HG03354 (cell line): ENCODE measurements at regions not wholly inside any gene's neighbourhood (a gene's known extent, or its start where the extent isn't known, plus 50 kb on each side); places are given as distances from the start of the nearest gene placed in this dataset.

ENCODE experiments used
- ATAC-seq: cut with Tn5 transposase; IDR thresholded peaks from one replicate; pipeline ENCODE4 v1.9.1; 2021; ENCODE audit warnings: mild to moderate bottlenecking; ENCODE audit not compliant: unreplicated experiment, poor library complexity, severe bottlenecking

DNA sequence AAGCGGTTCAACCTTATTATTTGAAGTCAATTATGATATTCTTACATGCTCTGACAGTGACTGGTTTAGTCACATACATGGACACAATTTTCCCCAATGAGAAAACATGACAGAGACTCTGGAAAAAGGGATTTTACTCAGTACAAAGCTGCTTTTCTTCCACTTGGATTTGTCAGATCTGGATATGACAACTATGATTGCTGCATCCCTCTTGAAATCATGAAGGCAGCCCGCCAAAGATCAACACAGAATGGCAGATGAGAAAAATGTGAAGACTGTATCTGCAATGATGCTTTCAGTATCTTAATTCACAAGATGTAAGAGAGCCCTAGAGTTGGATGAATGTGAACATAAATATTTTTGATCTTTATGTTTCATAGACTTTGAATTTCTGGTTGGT is 439.6 kb downstream of the CDH8 start:
- ATAC-seq: no peak

DNA sequence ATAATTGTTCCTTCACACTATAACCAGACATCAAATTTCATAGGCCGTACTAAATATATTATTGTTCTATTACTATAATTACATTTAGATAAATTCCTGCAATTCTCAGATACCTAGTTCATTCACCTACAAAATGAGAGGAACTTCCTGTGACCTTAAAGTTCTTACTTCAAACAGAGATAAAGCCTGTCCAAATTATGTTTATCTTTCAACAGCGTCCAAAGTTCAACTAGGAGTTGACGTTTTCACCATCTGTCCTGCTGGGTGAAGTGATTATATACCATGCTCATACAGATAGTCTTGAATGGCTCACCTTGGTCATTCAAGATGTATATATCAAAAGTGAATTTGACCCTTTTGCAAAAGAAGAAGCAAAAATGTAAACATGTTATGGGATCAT is 440.6 kb downstream of the CDH8 start:
- no peak for ATAC-seq

DNA sequence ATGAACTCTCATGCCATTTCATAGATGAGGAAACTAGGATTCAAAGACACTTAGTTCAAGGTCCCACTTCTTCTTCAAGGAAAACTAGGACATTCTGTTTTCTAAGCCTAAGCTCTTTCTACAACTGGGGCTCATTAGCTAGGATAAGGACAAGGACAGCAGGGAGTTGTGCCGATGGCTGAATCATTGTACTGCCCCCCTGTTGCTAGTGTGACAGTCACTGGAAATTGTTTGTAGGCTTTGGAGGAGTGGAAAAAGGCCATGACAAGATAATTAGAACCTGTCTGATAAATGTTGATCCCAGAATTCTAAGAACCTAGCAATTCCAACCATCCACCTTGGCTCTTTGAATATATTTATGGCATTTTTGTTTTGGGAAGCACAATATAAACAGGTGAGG is 445.7 kb downstream of the CDH8 start:
- no peak for ATAC-seq

DNA sequence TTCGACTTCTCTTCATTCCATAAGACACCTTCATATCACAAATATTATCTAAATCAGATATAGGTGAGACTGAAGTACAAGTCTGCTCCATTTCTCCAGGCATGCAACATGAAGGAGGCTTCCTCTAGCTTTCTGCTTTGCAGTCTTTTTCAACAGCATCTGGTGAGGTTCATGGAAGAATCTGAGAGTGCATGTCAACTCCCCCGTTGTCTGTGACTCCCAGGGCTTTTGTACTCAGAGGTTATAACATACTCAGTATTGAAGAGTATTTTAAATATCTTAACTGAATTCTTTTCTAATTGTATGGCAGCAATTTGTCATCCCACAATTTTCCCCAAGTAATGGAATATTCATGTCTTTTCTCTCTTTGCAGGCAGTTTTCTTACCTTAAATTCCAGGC is 448.7 kb downstream of the CDH8 start:
- ATAC-seq: no peak

DNA sequence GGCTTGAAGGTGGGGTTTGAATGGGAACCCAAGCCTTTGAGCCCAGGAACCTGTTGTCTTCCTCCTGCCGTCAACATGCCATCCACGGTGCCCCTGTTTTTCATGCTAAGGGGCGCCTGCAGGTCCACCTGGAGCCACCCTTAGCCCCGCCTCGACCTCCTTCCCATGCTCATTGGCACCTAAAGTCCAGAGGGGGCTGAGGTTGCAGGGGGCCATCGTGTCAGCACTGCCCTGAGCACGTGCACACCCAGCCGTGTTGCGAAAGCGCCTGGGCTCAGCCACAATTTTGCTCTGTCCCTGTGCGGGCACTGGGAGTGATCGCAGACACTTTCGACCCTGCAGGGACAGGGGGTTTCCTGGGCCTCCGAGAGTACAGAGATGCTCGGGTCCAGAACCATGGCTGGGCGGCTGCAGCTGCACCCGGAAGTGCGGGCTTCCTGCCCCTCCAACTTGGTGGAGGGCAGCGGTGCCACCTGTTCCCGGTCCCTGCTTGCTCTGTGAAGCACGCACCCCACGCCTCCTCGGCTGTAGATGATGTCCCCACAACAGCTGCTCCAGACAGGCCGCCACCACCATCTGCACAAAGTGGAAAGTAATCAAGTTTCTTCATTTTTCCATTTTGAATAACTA is 454.7 kb downstream of the CDH8 start:
- no peak for ATAC-seq

DNA sequence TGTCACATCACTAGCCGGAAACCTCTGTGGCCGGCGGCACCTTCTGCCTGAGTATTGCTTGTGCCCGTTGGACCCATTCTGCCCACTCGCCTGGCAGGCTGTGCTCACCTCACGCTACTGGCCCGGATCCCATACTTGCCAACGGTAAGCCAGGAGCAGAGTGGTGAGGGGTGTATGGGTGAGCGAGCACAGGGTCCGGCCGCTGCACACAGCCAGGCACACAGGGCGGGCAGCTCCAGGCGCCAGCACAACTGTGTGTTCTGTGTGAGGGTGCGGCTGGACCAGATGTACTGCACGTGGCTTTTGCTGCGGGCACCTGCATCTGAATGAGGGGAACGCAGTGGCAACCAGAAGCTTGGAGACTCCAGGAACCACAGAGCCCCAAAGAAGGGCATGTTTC is 455.7 kb downstream of the CDH8 start:
- no peak for ATAC-seq

DNA sequence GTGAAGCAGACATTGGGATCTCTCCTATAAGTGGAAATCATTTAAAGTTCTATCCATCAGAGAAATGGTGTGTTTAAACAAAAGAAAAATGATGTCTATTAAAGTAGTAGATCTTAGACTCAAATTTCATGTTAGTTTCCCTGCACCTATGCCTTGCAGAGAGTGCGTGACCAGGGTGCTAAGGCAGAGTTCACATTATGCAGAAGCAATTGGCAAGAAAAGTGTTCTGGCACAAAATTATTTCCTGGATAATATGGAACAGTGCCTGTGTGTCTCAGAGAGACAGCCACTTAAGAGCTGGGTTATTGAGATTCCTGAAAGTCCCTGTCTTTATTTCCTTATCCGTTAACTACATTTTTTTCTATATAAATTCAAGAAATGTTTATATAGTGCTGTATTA is 457.0 kb downstream of the CDH8 start:
- no peak for ATAC-seq

DNA sequence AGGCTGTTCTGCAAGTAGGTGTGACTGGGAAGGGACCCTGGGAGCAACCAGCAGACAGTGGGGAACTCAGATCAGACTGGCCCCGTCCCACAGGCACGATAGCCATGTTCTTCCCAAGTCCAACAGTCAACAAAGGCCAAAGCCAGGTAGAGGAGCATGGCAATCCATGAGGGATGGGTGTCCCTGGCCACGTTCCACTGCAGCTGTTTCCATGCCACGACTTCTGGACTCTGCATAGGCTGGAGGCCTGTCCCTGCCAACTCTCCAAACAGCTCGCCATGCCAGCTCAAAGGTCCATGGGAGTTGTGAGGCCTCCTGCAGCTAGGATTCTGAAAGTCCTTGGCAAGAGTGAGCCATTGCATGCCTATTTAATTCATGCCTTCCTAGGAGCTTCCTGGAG is 459.8 kb downstream of the CDH8 start:
- ATAC-seq: no peak

DNA sequence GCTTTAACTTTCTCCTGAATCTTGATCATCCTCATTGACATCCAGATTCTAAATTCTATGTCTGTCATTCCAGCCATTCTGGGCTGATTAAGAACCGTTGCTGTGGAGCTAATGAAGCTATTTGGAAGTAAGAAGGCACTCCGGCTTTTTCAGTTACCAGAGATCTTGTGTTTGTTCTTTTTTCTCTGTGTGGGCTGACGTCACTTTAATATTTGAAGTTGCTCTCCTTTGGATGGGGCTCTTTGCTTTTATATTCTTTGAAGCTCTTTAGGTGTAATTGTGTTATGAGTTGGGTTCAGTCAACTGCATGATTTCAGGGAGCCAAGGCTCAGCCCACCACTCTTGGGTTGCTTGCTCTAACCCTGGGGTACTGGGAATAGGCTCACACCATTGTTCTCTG is 460.6 kb downstream of the CDH8 start:
- ATAC-seq: no peak

DNA sequence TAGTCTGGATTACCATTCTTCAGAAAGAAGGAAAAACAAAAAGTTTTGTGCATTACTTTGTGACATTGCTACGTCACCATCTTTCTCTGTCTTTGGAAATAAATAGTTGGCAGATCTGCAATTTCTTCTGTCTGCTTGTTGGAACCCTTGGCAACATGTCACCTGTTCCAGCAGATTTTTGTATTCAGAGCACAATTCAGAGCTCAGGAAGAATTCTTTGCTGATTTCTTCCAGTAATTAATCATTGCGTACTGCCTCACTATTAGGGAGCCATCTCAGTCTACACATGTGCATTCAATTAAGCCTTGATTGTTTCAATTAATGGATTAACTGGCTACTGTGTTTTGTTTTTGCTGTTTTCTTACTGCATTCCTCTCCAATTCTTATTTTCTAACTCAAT is 467.2 kb downstream of the CDH8 start:
- ATAC-seq: no peak

DNA sequence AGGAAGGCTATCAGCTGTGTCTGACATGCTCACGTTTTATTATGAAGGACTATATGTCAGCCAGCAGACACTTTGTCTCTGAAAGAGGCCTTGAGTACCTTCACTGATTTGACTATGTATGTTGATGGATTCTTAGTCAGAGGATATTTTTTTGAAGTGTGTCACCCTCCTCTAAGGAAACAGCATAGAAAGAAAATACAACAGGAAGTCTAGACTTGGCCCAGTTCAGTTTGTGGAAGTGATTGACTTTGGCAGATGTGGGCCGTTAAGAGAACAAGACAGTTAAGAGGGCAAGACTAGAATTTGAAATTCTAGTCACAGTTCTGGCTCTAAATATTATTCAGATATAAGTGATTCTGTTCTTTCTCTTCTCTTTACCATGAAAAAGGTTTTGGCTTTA is 471.5 kb downstream of the CDH8 start:
- no peak for ATAC-seq

DNA sequence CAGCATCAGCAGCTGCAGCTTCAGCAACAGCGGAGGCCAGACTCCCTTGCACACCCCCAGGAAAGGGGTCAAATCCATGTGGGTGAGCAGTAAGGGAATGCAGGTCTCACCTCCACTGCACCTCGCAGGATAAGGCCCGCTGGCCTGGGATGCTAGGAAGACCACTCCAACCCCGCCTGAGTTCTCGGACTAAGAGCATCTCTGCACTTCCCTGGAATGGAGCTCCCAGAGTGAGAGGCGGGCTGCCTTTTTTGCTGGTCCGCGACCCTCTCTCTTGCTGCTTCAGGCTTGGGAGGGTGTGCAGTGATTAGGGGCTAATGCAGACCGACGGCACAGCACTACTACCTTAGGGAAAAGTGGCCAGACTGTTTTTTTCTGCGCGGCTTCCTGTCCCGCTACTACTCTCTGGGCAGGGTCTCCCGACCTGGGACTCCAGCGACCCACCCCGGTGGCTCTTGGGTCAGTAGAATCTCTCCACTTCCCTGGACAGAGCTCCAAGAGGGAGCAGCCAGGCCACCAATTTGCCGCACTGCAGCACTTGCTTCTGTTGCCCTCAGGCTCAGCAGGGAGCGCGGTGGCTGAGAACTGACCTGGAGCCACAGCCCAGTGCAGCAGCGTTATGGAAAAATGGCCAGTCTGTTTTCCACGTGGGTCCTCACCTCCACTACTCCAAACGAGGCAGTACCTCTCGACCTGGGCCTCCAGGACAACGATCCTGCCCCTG is 480.4 kb downstream of the CDH8 start:
- no peak for ATAC-seq

DNA sequence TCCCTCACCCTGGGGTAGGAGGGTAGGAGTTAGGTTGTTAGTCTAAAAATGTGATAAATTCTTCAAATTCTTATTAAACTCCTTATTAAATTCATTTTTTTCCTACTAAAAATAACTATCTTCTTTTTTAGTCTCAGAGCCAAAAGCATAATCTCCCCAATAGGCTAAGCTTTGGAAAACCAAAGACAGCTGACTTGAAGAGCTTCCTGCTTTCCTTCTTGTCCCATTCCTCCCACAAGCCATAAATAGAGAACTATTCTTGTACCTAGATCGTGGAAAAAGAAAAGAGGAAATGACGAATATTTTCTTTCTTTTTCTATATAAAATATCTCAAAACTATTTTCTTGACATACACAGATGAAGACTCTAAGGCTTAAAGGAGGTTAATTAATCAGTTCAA is 486.9 kb downstream of the CDH8 start:
- no peak for ATAC-seq

DNA sequence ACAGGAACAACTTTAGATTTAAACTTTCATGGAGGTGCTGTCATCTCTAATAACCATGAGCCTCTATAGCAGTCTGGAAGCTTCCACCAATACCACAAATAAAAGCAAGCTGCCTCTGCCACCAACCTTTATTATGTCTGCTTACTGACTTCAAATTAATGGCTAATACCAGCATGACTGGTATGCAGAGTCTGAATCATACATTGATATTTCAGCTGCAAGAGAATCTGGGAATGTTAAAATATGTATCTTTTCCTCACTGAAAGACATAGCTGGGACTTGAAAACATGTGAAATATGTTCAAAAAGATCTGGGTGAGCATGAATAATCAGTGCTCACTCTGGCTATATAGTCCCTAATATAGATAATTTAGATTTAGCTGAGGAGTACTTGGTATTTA is 488.6 kb downstream of the CDH8 start:
- no peak for ATAC-seq

DNA sequence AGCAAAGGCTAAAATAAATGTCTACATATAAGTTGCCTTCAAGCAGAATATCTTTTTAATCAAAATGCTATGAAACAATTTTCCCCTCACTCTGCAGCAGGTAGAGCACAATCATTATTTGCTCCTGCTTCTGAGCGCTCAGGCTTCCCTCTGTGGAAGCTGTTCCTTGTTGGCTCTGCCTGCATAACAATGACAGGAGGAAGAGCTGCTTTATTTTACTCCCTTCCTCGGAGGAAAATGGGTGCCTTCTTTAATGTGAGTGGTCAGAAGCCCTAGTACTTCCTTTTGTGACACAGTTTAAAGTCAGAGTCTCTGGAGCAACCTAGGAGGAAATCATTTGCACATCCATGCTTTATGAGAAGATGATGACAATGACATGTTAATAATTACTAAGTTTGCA is 492.1 kb downstream of the CDH8 start:
- ATAC-seq: no peak

DNA sequence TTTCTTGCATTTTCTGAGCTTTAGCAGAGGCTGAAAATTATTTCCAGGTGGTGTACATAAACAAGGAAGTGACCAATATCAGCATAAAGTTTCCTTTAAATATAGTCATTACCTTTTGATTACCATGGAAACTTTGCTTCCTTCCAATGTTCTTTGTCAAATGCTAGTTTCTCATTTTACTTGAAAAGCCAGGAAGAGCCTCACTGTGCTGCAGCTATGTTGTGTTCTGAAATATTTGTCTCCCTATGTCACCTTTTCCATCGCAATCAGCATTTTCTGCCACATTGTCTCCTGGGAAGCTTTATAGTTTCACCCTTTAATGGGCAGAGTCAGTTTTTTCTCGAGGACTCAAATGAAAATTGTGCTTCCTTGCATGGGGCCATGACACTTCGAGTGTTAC is 496.0 kb downstream of the CDH8 start:
- ATAC-seq: no peak

DNA sequence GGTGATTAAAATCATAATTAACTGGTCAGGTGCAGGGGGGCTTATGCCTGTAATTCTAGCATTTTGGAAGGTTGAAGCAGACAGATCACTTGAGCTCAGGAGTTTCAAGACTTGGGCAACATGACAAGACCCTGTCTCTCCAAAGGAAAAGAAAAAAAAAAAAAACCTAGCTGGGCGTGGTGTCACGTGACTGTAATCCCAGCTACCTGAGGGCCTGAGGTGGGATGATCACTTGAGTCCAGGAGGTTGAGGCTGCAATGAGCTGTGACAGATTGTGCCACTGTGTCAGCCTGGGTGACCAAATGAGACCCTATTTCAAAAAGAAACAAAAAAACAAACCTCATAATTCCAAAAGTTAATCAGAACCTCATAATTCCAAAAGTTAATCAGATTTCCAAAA is 505.5 kb downstream of the CDH8 start:
- ATAC-seq: no peak

DNA sequence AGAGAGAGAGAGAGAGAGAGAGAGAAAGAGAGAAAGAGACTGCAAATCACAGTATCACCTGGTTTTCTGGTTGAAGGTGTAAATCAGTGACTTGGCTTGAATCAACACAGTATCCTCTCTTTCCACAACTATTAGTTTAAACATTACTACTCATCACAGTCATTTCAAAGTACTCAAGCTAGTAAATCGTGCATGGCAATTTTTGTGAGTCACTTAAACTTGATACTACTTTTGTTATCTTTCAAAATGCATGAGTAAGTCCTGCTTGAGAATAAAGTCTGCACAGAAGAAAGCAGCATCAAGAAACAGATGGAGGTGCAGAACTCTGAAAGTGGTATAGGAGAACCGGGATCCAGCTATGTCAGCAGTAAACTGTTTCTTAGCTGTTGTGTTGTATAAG is 535.4 kb downstream of the CDH8 start:
- ATAC-seq: no peak

DNA sequence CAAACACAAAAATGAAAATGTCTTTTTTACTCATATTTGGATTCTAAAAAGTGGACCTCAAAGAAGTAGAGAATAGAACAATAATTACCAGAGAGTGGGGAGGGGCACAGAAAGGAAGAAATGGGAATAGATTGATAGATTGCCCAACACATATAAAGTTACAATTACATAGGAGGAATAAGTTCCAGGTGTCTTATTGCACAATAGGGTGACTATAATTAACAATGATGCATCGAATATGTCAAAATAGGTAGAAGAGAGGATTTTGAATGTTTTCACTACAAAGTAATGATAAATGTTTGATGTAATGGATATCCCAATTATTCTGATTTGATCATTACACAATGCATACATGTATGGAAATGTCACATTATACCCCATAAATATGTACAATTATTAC is 556.0 kb downstream of the CDH8 start:
- no peak for ATAC-seq

DNA sequence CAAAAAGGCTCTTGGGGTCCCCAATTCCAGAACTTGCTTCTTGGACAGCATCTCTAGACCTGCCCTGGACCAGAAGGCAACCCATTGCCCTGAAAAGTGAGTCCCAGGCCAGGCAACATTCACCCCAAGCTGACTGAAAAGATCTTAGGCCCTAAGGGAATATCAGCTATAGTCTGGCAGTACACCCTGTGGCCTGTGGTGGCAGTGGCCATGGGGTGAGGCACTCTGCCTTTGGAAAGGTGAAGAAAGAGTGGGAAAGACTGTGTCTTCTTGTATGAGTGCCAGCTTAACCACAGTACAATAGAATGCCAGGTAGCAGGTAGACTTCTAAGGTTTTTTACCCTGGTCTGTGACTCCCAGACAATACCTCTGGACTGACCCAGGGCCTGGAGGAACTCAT is 564.5 kb downstream of the CDH8 start:
- ATAC-seq: no peak

DNA sequence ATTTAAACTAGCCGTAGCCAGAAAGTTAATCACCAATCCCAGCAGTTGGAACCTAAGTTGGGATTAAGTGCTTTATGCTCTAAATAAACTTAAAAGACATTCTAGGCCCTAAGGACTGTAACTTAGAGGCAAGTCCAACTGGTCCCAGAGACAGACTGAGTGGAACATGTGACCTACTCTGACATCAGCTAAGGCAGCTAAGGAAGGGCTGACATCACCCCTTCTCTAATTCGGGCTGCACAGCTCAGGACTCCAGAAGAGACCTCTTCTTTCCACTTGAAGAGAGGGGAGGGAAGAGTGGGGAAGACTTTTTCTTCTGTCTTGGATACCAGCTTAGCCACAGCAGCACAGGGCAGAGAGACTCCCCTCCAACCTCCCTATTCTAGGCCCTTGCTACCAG is 565.2 kb downstream of the CDH8 start:
- no peak for ATAC-seq

DNA sequence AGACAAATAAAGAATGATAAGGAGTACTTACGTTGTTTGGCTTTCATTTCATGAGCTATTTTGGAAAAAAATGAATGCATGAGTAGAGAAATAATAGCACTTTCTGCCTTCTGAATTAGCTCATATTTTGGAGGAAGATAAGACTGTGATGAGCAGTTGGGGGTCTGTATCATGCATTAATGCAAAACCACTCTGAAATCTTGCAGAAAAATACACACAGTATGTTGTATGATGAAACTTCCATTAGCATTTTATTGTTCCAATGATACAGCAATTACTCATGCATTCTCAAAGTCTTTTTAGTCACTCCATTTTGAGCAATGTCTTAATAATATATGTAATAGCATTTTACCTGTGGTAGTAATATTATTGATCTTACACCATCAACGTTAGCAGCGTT is 571.0 kb downstream of the CDH8 start:
- ATAC-seq: no peak
